Fibroblast of lung (primary cell): ENCODE measurements at regions not wholly inside any gene's neighbourhood (a gene's known extent, or its start where the extent isn't known, plus 50 kb on each side); places are given as distances from the start of the nearest gene placed in this dataset.

Source experiments
- EZH2 ChIP-seq: IDR thresholded peaks from 2 replicates; pipeline ENCODE4 v1.5.1; 2012; ENCODE audit warnings: low read length, control low read depth, mild to moderate bottlenecking; ENCODE audit errors: missing control alignments
- TF ChIP-seq, protein P1 (sequence below), 2 donors: IDR thresholded peaks in 1 of 2; conservative IDR thresholded peaks in 1 of 2; 1 replicate in 1 of 2; 2 replicates in 1 of 2; pipeline ENCODE4 v1.5.1; 2011 to 2012; ENCODE audit warnings: low read length in 2 of 2, control low read depth in 1 of 2, inconsistent platforms in 1 of 2, low read depth in 1 of 2, mild to moderate bottlenecking in 1 of 2

DNA sequence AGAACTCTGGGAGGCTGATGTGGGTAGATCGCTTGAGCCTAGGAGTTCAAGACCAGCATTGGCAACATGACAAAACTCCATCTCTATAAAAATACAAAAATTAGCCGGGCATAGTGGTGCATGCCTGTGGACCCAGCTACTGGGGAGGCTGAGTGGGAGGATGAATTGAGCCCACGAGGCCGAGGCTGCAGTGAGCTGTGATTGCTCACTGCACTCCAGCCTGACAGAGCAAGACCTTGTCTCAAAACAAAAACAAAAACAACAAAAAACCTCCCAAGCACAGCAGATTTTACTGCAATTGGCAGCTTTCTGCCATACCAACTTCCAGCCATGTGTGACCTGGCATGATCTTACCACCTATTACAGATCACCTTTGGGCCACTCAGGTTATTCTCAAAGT, 57.7 kb upstream of the LRPPRC start:
- TF ChIP-seq, protein P1, sequence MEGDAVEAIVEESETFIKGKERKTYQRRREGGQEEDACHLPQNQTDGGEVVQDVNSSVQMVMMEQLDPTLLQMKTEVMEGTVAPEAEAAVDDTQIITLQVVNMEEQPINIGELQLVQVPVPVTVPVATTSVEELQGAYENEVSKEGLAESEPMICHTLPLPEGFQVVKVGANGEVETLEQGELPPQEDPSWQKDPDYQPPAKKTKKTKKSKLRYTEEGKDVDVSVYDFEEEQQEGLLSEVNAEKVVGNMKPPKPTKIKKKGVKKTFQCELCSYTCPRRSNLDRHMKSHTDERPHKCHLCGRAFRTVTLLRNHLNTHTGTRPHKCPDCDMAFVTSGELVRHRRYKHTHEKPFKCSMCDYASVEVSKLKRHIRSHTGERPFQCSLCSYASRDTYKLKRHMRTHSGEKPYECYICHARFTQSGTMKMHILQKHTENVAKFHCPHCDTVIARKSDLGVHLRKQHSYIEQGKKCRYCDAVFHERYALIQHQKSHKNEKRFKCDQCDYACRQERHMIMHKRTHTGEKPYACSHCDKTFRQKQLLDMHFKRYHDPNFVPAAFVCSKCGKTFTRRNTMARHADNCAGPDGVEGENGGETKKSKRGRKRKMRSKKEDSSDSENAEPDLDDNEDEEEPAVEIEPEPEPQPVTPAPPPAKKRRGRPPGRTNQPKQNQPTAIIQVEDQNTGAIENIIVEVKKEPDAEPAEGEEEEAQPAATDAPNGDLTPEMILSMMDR (conservative IDR thresholded peaks at IDR 0.05 in 1 of 2, IDR thresholded peaks at IDR 0.05 in 1 of 2; ENCODE audit: low read depth in 1 of 2, low read length in 2 of 2): no peak
- TF ChIP-seq EZH2: no peak
